DMS153 (cell line): ENCODE measurements at regions not wholly inside any gene's neighbourhood (a gene's known extent, or its start where the extent isn't known, plus 50 kb on each side); places are given as distances from the start of the nearest gene placed in this dataset.

ENCODE experiments used
- DNase-seq: peaks from one replicate; lab custom pipeline; 2025; lab: John Stamatoyannopoulos, UW

DNA sequence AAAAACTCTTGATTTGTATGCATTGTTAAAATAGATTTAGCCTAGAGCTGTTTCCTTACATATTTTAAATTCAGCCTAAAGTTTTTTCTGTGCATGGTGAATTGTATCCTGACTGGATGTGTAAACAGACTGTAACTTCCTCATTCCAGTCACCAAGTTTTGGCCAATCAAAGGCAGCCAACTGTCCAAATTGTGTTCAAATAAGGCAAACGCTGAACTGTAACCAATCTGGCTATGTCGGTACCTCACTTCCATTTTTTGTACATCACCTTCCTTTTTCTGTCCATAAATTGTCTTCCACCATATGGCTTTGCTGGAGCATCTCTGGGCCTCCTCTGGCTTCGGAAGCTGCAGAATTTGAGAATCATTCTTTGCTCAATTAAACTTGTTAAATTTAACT, 1921.9 kb upstream of the SEL1L start:
- no peak for DNase-seq

DNA sequence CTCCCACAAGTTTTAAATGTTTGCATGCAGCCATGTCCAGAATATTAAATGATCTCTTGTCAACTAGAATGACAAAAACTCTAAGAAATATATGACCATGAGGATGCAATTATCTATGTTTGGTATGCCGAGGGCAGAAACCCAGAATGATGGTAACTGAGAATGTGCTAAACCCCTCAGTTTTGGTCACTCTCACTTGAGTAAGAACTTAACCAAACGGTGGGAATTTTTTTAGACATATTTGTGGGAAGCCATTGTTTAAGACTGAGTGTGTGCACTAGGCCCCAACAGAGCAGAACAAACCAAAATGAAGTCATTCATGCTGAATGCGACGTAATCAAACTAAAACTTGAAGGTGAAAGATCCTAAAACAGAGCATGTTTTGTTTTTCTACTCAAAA, 1927.9 kb upstream of the SEL1L start:
- DNase-seq, result no peak

DNA sequence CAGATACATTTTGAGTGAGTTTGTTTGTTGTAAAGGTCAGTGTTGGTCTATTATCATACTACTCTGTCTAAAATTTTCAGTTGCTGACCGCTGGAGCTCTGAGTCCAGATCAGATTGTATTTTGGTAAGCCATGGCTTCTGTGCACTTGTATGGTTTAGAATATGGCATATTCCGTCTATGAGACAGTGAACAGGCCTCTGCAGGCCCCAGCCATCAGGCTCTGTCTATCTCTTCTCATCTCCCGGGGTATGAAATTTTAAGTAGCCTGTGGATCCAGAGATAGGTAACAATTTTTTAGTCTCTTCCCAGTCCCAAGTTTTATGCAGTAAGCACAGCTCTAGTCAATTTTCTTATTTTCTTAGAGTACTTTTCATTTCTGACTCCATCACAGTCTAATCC, 1929.1 kb upstream of the SEL1L start:
- no peak for DNase-seq

DNA sequence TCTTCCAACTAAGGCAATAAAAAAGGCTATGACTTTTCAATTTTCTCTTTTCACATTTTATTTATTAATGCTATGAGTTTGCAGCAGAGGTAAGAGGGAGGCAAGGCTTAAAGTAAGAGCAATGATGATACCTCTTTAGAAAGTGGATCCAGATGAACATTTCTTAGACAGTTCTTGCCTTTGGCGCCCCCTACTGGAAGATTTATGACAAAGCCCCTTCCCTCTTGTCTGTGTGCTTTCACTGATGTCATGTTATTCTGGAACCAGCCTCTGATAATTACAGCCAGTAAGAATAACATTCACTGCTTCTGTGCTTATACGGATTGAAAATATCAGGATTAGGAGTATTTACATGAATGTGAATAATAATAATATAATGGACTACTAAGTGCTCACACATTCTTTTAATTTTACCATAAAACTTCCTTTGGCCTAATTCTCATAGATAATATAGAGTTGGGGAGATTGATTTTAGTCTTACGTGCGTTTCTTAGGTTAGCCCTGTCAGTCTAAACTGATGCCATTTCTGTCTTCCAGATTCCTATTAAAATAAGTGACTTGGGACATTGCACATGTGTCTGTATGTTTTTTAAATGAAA, 1929.9 kb upstream of the SEL1L start:
- DNase-seq, result peak; percentile 7

DNA sequence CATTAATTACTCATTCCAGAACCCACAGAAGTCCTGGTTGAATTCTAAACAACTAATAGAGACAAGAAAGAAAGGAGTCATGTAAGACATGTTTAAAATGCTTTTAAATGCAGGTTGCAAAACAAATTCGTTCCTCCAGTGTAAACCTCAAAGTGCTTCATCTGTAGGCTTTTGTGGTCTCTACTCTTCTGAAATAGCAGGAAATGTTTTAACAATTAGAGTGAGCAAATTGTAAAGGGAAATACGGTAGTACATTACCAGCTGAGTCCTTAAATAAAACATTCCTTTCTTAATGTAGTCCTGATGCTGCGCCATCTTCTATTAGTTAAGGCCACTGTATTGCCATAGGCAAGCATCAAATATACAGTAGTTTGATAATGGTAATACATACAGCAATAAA, 1934.2 kb upstream of the SEL1L start:
- no peak for DNase-seq

DNA sequence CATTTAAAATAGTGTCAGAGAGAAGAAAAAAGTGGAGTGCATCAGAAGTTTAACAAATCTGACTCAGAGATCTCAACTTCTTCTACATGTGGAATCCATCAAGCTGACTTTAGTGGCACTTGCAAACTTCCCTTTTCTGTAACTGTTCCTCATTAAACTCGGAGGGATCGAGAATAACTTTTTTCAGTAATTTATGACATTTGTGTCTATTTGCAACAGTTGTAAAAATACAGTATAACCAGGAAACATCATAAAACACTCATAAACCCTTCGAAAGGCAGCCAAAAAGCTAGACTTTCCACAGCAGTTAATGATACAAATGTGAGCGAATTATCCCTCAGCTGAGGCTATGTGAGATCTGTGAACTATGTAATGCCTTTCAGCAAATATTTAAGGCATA, 1936.8 kb upstream of the SEL1L start:
- DNase-seq, result no peak

DNA sequence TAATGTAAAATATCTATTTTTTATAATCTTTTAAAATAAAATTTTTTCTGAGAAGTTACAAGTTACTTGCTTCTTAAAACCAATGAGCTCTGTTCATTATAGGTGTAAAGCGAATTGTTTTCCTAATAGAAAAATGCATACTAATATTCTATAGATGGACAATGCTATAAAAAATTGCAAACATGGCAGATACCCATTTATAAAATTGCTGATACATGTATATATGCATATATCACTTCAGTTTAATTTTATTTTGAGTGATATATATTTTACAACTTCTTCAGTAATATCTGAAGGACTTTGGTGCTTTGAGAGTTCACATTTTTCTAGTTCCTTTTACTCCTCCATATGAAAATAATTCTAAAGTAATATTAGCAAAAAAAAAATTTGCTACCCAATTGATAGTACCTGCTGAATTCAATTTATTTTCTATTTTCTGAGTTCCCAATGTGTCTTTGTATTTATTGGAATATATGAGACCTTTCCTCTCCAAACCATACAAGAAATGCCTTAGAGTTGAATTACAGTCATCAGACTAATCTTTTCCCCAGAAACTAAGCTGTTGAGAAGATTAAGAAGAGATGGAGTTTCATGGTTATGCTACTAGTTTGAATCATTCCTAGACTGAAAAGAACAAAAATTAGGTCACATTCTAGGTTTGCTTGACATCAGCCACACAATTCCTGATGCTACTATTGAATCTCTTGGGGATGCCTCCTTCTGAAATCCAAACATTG, 1937.5 kb upstream of the SEL1L start:
- no peak for DNase-seq

DNA sequence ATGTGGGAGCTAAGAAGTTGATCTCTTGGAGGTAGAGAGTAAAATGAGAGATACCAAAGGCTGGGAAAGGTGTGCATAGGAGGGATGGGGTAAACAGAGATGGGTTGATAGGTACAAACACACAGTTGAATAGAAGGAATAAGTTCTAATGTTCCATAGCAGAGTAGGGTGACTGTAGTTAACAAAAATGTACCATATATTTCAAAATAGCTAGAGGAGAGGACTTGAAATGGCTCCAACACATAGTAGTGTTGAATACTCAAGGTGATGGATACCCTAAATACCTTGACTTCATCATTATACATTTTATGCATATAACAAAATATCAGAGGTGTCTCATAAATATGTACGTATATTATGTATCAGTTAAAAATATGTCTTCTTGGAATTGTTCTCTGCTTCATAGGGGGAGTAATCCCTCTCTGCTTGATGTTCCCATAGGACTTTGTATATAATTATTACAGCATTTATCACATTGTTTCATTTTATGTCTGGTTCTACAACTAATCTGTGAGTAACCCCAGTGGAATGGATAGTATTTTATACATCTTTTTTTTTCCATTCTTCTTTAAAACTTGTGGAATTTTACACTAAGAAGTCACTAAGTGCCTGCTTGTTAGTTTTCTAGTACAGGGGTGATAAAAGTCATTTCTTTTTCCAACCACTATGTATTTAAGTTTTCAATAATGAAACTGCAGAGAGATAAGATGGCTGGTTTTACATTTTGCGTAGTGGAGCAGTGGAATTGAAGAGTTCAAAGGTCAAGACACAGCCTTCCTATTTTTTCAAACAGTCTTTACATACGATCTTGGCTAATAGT, 1940.0 kb upstream of the SEL1L start:
- DNase-seq, result no peak

DNA sequence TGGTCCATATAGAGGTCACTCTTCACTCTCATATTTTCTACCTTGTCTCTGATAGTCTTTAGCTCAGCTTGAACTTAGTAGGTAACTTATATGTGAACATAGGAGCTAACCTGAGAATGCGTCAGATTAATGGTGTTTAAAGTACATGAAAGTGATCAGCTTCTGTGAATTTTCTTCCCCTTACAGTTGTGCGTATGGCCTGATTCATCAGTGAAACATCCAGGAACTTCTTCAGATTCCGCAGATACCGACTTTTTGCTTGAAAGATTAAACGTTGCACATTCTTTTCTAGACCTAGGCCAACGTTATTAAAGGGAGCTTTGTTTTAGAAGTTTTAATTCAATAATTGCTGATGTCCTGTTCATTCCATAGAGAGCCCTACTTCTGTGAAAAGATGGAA, 1945.1 kb upstream of the SEL1L start:
- no peak for DNase-seq

DNA sequence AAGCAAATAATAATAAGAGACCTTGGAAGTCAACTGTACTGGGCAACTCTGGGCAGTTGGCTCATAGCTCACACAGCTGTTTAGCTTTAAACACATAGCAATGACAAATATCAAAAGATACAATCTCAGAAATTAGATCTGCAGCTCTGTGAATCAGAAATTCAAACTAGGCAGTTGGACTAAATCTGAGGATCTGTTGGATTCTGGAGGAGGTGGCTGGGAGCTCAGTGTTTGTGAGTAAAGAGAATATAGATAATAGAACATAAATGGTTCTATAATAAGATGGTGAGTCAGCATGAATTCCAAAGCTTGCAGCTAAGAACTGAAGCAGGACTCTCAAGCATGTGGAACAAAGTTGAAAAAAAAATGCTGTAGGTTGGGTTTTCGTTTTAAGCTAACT, 1949.4 kb upstream of the SEL1L start:
- no peak for DNase-seq

DNA sequence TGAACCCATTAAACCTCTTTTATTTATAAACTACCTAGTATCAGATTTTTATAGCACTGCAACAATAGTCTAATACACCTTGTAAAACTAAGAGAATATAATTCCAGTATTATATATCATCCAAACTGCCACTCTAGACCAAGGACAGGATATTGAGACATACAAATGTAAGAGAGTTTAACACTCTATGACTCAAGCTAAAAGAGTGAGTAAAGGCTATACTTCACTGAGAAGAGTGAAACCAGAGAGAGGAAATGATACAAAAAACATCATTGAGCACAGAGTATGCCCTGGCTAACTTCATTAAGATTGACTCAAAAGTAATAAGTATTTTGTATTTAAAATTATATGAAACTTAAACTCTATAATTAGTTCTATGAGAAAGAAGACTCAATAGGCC, 1951.9 kb upstream of the SEL1L start:
- no peak for DNase-seq

DNA sequence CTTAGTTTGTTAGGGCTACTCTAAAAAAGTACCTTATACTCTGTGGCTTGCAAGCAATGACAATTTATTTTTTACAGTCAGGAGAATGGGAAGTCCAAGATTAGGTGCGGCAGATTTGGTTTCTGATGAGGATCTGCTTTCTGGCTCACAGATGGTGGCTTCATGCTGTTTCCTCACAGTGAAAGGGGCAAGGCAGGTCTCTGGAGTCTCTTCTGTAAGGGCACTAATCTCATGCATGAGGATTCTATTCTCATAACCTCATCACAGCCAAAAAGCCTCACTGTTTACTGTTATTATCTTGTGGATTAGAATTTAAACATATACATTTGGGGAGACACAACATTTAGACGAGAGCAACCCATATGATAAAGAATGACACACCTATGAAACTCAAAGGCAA, 1957.4 kb upstream of the SEL1L start:
- DNase-seq, result no peak

DNA sequence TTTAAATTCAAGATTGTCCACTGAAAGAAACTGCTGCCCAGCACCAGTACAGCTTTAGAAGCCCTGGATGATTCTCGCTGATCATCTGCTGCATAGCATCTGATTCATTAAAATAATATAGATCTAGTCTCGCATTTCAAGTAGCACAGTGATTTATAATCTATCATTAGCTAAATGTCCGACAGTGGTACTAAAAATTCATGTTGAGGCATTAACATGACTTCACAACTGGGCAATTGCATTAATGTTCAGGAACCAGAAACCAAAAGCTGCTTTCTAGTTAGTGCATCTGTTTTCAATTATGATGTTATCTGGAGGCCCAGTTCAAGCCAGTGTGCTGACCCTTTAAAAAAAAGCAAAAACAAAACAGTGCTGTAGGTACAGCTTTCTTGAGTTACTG, 1987.2 kb upstream of the SEL1L start:
- no peak for DNase-seq

DNA sequence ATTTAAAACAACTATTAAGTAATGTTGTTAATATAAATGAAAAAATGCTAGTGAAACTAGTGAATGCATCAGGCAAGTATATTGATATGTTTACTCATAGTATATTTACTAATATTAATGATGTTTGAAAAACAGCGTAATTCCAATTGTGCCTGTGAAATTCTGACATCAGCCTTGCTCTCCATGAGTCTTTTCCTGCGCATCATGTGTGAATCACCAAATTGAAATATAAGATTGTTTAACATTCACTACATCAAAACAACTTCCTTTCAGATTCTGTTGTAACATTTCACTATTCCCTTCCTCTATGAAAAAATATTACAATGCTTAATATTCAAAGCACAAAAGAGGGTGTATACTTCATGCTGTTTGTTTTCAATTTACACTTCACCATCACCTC, 1995.9 kb upstream of the SEL1L start:
- no peak for DNase-seq

DNA sequence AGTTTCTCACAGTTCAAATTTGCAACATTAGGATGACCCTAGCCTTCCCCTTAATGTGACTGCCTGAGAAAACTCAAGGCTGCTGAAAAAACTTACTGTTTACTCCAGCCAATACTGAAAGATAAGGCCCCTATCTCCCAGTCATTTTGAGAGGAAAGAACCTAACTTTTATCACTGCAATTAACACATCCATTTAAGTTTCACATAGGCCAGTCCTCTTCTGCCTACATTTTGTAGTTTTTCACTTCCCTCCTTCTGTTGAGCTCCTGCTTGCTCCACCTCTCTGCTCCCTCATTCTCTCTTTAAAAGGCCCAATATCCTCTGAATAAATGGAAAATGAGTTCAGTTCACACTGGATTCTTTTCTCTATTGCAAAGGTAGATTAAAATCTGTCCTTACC, 1996.2 kb upstream of the FLRT2 start:
- DNase-seq, result no peak

DNA sequence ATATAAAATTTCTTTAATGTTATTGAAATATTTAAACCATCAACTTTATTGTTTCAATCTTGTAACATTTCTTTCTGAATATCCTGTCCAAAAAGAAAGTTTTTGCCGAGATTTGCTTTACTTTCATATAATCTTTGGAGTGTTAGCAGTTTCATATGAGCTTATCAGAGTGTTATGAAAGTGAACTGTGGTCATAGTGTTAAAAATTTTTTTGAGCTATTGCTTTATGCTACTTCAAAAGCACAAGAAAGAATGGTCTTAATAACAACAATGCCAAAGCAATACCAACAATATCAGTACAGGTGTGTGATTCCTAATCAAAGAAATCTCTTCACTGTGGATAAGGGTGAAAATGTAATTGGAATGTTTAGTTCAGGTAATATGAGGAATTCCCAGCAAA, 1994.9 kb upstream of the FLRT2 start:
- DNase-seq, result no peak

DNA sequence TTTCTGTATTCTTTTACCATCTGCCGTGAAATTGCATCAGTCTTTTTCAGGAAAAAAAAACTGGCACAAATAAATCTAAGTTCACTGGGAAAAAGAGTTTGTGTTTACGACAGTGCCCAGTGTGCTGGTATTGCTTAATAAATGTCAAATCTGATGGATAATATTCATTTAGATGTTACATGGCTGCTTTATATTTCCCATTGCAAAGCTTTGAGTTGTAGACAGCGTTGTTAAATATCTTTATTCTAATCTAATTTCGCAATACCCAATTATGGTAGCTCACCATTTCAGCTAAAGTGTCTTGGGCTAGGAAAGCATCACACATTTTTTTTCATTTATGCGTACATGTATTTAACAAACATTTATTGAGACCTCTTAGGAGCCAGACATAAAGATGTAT, 1994.5 kb upstream of the FLRT2 start:
- no peak for DNase-seq

DNA sequence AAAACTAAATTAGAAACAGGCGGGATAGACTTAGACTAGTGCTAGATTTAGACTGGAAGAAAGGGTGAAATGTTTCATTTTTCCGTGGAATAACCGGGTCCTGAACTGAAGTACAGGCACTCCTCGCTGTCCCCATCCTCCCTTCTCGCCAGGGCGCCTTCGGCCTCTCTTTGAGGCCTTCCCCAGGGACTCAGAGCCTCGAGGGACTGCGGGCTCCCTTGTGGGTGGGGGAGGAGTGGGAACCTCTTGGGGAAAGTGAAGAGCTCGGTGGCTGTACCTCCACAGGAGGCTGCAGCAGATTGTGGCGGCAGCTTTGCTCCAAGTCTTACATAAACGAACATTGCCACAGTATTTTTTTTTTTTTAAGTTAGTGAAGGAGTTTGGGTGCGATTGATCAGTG, 1988.8 kb upstream of the FLRT2 start:
- DNase-seq, result no peak

DNA sequence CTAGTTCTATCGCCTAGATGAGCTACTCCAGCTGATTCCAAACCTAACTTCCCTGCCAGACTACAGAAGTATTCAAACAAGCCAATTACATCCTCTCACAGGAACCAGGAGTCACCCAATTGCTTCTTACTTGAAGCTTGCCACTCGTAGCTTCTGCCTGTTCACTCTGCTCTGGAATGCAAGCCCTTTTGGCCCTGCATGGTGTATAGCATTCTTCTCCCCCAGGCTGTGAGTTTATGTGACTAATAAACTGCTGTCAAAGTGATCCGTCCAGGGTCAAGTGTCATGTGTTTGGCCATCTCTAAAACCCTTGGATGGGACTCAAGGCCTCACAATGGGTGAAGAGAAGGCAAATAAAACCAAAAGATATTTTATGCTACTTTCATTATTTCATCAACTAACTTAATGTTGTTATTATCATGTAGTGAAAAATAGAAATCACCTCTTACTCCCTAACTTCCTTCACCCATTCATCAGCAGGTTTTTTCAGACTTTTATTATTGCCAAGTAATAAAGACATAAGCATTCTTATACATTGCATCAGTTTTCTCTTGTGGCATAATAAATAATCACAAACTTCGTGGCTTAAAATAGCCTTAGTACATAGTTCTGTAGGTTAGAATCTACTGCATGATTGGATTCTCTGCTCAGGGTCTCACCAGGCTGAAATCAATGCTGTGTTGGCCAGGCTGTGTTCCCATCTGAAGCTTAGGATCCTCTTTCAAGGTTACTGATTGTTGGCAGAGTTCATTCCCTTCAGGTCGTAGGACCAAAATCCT, 1981.7 kb upstream of the FLRT2 start:
- DNase-seq, result no peak

DNA sequence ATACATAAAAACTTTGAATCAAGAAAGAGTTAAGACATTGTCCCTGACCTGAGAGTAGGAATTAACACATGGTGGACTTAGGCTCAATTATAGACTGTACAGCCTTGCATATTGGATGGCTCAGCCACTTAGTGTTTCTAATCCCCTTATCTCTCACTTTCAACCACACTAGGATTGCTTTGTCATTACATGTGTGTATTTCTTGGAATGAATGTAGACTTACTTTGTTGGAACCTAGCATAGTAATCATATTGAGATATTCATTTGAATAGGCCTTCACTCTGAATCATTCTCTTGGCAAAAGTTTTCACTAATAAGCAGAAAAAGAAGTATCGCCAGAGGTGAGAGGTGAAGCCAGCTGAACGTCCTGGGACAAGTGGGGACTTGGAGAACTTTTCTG, 1973.9 kb upstream of the FLRT2 start:
- DNase-seq, result no peak

DNA sequence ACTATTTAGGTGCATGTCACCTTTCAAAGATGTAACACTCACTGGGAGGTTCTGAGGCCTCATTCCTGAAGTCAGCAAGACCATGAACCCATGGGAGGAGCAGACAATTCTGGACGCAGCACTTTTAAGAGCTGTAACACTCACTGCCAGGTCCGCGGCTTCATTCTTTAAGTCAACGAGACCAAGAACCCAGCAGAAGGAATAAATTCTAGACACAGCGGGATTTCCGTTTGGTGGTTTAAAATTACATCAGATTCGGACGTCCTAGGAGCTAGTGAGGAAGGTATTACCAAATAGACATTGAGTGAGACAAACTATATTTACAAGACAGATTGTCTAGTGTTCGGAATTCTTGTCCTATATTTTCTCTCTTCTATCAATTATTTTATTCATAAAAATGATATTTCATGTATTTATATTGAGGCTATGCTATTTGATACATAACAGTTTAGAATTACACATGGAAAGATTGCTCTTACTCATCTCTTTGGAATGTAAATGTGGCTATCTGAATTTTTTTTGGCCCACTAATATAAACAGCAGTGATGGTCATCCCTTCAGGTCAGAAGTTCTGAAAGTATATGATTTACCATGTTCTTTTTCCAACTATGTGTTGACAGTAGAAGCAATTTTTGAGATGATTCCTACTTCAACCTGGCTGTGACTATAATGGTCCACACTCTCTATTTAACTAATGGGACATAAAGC, 1973.0 kb upstream of the FLRT2 start:
- no peak for DNase-seq

DNA sequence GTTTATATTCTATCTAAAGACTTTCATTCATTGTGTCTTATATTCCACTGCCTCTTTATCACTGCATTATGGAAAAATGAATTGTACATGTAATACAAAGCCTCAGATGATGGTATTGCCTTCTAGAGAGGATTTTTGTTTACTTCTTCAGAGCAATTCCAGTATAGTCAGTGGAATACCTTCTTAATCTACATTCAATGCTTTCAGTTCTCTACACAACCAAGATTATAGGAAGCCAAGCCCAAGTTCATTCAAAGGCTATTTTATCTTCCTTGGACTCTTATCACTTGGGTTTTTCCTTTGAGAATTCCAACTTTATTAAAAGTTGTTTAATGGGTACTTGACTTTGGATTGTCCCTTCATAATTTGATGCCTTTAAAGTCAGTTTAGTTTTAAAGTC, 1971.0 kb upstream of the FLRT2 start:
- DNase-seq, result no peak
